Epithelial cell of esophagus (primary cell): ENCODE measurements at regions not wholly inside any gene's neighbourhood (a gene's known extent, or its start where the extent isn't known, plus 50 kb on each side); places are given as distances from the start of the nearest gene placed in this dataset.

Experiments used
- DNase-seq: peaks from one replicate; pipeline ENCODE4 v3.0.0; 2010; ENCODE audit warnings: low read depth
- H3K4me3 ChIP-seq: 2 replicates; pipeline ENCODE4 v1.5.1; 2011; ENCODE audit warnings: mild to moderate bottlenecking, low read length, control low read depth
- CTCF ChIP-seq: IDR thresholded peaks from 2 replicates; pipeline ENCODE4 v1.5.1; 2011; ENCODE audit warnings: low read depth, mild to moderate bottlenecking, low read length, control low read depth, inconsistent platforms; ENCODE audit not compliant: insufficient read depth; ENCODE audit errors: missing control alignments

- no peak for DNase-seq
- no peak overlapping the region for H3K4me3 ChIP-seq
- TF ChIP-seq CTCF = no peak
Measured at GRCh38 chr10:29208845-29209244, 80.0 kb upstream of the LYZL1 start.

- no peak for DNase-seq
- no peak for TF ChIP-seq CTCF
- no peak overlapping the region for H3K4me3 ChIP-seq
Measured at GRCh38 chr10:29209830-29210229, 79.0 kb upstream of the LYZL1 start.

- DNase-seq = no peak
- no peak overlapping the region for H3K4me3 ChIP-seq
- TF ChIP-seq CTCF = no peak
Measured at GRCh38 chr10:29210266-29210868, 78.5 kb upstream of the LYZL1 start.

- no peak for TF ChIP-seq CTCF
- no peak for DNase-seq
Measured at GRCh38 chr10:29212597-29212996, 76.3 kb upstream of the LYZL1 start.

GRCh38 chr10:29214551-29214950 lies 74.3 kb upstream of the LYZL1 start:
- no peak for DNase-seq
- TF ChIP-seq CTCF = no peak
- no peak overlapping the region for H3K4me3 ChIP-seq

More at GRCh38 chr10:29212597-29212996, 76.3 kb upstream of the LYZL1 start:
- no peak overlapping the region for H3K4me3 ChIP-seq

- TF ChIP-seq CTCF = no peak
- DNase-seq = no peak
- no peak overlapping the region for H3K4me3 ChIP-seq
Measured at GRCh38 chr10:29217292-29217738, 71.6 kb upstream of the LYZL1 start.

GRCh38 chr10:29223326-29223725 lies 65.5 kb upstream of the LYZL1 start:
- no peak overlapping the region for H3K4me3 ChIP-seq
- TF ChIP-seq CTCF = no peak
- no peak for DNase-seq
